Neural crest cell (in vitro differentiated cells): ENCODE measurements at regions not wholly inside any gene's neighbourhood (a gene's known extent, or its start where the extent isn't known, plus 50 kb on each side); places are given as distances from the start of the nearest gene placed in this dataset.

Experiments used
- DNase-seq: peaks from one replicate; pipeline ENCODE4 v3.0.0; 2021; ENCODE audit warnings: low read depth, mixed read lengths, low spot score
- H3K27ac Mint-ChIP-seq: one replicate; pipeline ENCODE4 v1.8.0; 2021; ENCODE audit warnings: mild to moderate bottlenecking, mixed read lengths; ENCODE audit not compliant: unreplicated experiment
- H3K27me3 Mint-ChIP-seq: 2 replicates; pipeline ENCODE4 v1.8.0; 2021; ENCODE audit warnings: low read depth, mild to moderate bottlenecking, mixed read lengths
- H3K36me3 Mint-ChIP-seq: 2 replicates; pipeline ENCODE4 v1.8.0; 2021; ENCODE audit warnings: low read depth, mild to moderate bottlenecking, mixed read lengths
- H3K4me1 Mint-ChIP-seq: 2 replicates; pipeline ENCODE4 v1.8.0; 2021; ENCODE audit warnings: mixed read lengths
- H3K4me3 Mint-ChIP-seq: one replicate; pipeline ENCODE4 v1.8.0; 2021; ENCODE audit warnings: mild to moderate bottlenecking, mixed read lengths
- H3K9me3 Mint-ChIP-seq: 2 replicates; pipeline ENCODE4 v1.8.0; 2021; ENCODE audit warnings: mixed read lengths
- CTCF ChIP-seq: fragments of 200-600 bp; sonication (generic); conservative IDR thresholded peaks from 2 replicates; pipeline ENCODE4 v1.5.0; 2021; ENCODE audit warnings: antibody characterized with exemption, mild to moderate bottlenecking

GRCh38 chr13:97866751-97867150 is 86.7 kb upstream of the IPO5 start:
- H3K9me3 Mint-ChIP-seq = peaks cover 24% of the 10 kb centered on the region
- no peaks in the 10 kb centered on the region for H3K4me1 Mint-ChIP-seq
- H3K4me3 Mint-ChIP-seq = no peak overlapping the region
- TF ChIP-seq CTCF = no peak
- H3K27me3 Mint-ChIP-seq = no peaks in the 10 kb centered on the region
- no peak for DNase-seq
- no peak overlapping the region for H3K27ac Mint-ChIP-seq
- H3K36me3 Mint-ChIP-seq = peaks cover 5% of the 10 kb centered on the region

- TF ChIP-seq CTCF = no peak
- no peaks in the 10 kb centered on the region for H3K36me3 Mint-ChIP-seq
Observed at GRCh38 chr13:97873398-97873797, 80.1 kb upstream of the IPO5 start.

GRCh38 chr13:97875218-97875617 is 78.3 kb upstream of the IPO5 start:
- no peak overlapping the region for H3K4me3 Mint-ChIP-seq

More at GRCh38 chr13:97873398-97873797, 80.1 kb upstream of the IPO5 start:
- H3K9me3 Mint-ChIP-seq = peaks cover 6% of the 10 kb centered on the region
- no peaks in the 10 kb centered on the region for H3K4me1 Mint-ChIP-seq
- H3K27me3 Mint-ChIP-seq = no peaks in the 10 kb centered on the region
- DNase-seq = no peak
- H3K27ac Mint-ChIP-seq = no peak overlapping the region
- no peak overlapping the region for H3K4me3 Mint-ChIP-seq

GRCh38 chr13:97875911-97876310 is 77.6 kb upstream of the IPO5 start:
- Mint-ChIP-seq H3K9me3 (no peaks in the 10 kb centered on the region), H3K36me3 (no peaks in the 10 kb centered on the region), H3K4me1 (peaks cover 6% of the 10 kb centered on the region), H3K27me3 (no peaks in the 10 kb centered on the region), H3K27ac (no peak overlapping the region), H3K4me3 (no peak overlapping the region)
- TF ChIP-seq CTCF = no peak
- DNase-seq = no peak

More at GRCh38 chr13:97875218-97875617, 78.3 kb upstream of the IPO5 start:
- no peak overlapping the region for H3K27ac Mint-ChIP-seq
- no peaks in the 10 kb centered on the region for H3K27me3 Mint-ChIP-seq
- no peaks in the 10 kb centered on the region for H3K9me3 Mint-ChIP-seq
- H3K36me3 Mint-ChIP-seq = no peaks in the 10 kb centered on the region
- peaks cover 6% of the 10 kb centered on the region for H3K4me1 Mint-ChIP-seq
- no peak for TF ChIP-seq CTCF
- DNase-seq = no peak

GRCh38 chr13:97878431-97879375 is 74.8 kb upstream of the IPO5 start:
- H3K9me3 Mint-ChIP-seq = no peaks in the 10 kb centered on the region
- peaks cover 6% of the 10 kb centered on the region for H3K4me1 Mint-ChIP-seq
- no peak for TF ChIP-seq CTCF
- no peaks in the 10 kb centered on the region for H3K27me3 Mint-ChIP-seq
- H3K4me3 Mint-ChIP-seq = no peak overlapping the region
- no peak for DNase-seq
- no peak overlapping the region for H3K27ac Mint-ChIP-seq
- H3K36me3 Mint-ChIP-seq = no peaks in the 10 kb centered on the region
